PC-3 (cell line): ENCODE measurements at regions not wholly inside any gene's neighbourhood (a gene's known extent, or its start where the extent isn't known, plus 50 kb on each side); places are given as distances from the start of the nearest gene placed in this dataset.

Source experiments
- ATAC-seq: fragments of 200-7000 bp; cut with Tn5 transposase; 2 replicates; pipeline ENCODE4 v1.9.1; 2020; ENCODE audit warnings: mild to moderate bottlenecking, moderate library complexity
- BruUV-seq: library from RNA; stranded (reverse); fragments of 400-500 nt; replicated peaks from 2 replicates; lab custom pipeline; 2021; lab: Mats Ljungman, UMichigan
- CTCF ChIA-PET: fragments of 300-600 bp; sonication (Branson Sonifier 250); formaldehyde crosslinking; loops from one replicate; lab custom pipeline; 2022; ENCODE audit warnings: antibody characterized with exemption; lab: Charles Lee
- POLR2A ChIA-PET: fragments of 300-600 bp; sonication (Branson Sonifier 250); formaldehyde crosslinking; loops from one replicate; lab custom pipeline; 2022; ENCODE audit warnings: antibody characterized with exemption; ENCODE audit not compliant: unreplicated experiment; lab: Charles Lee
- DNase-seq: peaks from one replicate; pipeline ENCODE4 v3.0.0-alpha.2; 2015
- H2AFZ ChIP-seq: fragments of 300-600 bp; sonication (generic); 2 replicates; pipeline ENCODE4 v1.6.0; 2016; ENCODE audit warnings: antibody characterized with exemption, low read length
- H3F3A ChIP-seq: fragments of 300-600 bp; sonication (generic); one replicate; pipeline ENCODE4 v1.6.0; 2017; ENCODE audit warnings: antibody characterized with exemption, low read length, control low read depth, mild to moderate bottlenecking; ENCODE audit not compliant: unreplicated experiment
- H3K27ac ChIP-seq: fragments of 300-600 bp; sonication (generic); 2 replicates; pipeline ENCODE4 v1.5.1; 2016; ENCODE audit warnings: mild to moderate bottlenecking, low read length
- H3K27me3 ChIP-seq: fragments of 300-600 bp; sonication (generic); 2 replicates; pipeline ENCODE4 v1.6.1; 2016; ENCODE audit warnings: low read length, mixed read lengths
- H3K36me3 ChIP-seq: fragments of 300-600 bp; sonication (generic); 2 replicates; pipeline ENCODE4 v1.6.1; 2016; ENCODE audit warnings: low read depth, mixed run types, low read length, mixed read lengths
- H3K4me1 ChIP-seq: fragments of 300-600 bp; sonication (generic); 2 replicates; pipeline ENCODE4 v1.5.1; 2016; ENCODE audit warnings: low read length; ENCODE audit not compliant: insufficient read depth
- H3K4me2 ChIP-seq: fragments of 300-600 bp; sonication (generic); 2 replicates; pipeline ENCODE4 v1.6.0; 2016; ENCODE audit warnings: low read length
- H3K4me3 ChIP-seq: fragments of 300-600 bp; sonication (generic); 2 replicates; pipeline ENCODE4 v1.5.1; 2016; ENCODE audit warnings: mild to moderate bottlenecking, low read length, mixed read lengths
- H3K79me2 ChIP-seq: fragments of 300-600 bp; sonication (generic); 2 replicates; pipeline ENCODE4 v1.6.1; 2017; ENCODE audit warnings: low read length, mixed read lengths
- H3K9ac ChIP-seq: fragments of 300-600 bp; sonication (generic); 2 replicates; pipeline ENCODE4 v1.6.0; 2016; ENCODE audit warnings: mild to moderate bottlenecking, low read length
- H3K9me2 ChIP-seq: fragments of 300-600 bp; sonication (generic); replicated peaks from 2 replicates; pipeline ENCODE4 v1.6.1; 2016; ENCODE audit warnings: mixed run types, low read length, mixed read lengths
- H3K9me3 ChIP-seq: fragments of 300-600 bp; sonication (generic); 2 replicates; pipeline ENCODE4 v1.6.1; 2016; ENCODE audit warnings: low read length, mixed read lengths
- H4K20me1 ChIP-seq: fragments of 300-600 bp; sonication (generic); 2 replicates; pipeline ENCODE4 v1.6.1; 2016; ENCODE audit warnings: low read length, mixed read lengths
- CTCF ChIP-seq: fragments of 300-600 bp; sonication (generic); conservative IDR thresholded peaks from 2 replicates; pipeline ENCODE4 v1.5.1; 2017; ENCODE audit warnings: antibody characterized with exemption, low read depth, mild to moderate bottlenecking, low read length
- EZH2 ChIP-seq: fragments of 300-600 bp; sonication (generic); IDR thresholded peaks from one replicate; pipeline ENCODE4 v1.6.1; 2017; ENCODE audit warnings: antibody characterized with exemption, mild to moderate bottlenecking, low read length; ENCODE audit not compliant: unreplicated experiment
- EZH2phosphoT487 ChIP-seq: fragments of 300-600 bp; sonication (generic); IDR thresholded peaks from 2 replicates; pipeline ENCODE4 v1.6.1; 2018; ENCODE audit warnings: mild to moderate bottlenecking, antibody characterized with exemption, low read length, borderline replicate concordance
- intact Hi-C: fragments of 100-400 bp; cut with micrococcal nuclease; formaldehyde crosslinking; loops from 2 replicates; pipeline ENCODE4 v1.9.0; 2023

GRCh38 chr16:11449716-11450115 lies 104.5 kb downstream of the RMI2 start:
- Histone ChIP-seq H3K4me3 (no peak overlapping the region), H3F3A (no peaks in the 10 kb centered on the region), H3K27me3 (peaks cover 17% of the 10 kb centered on the region; the same call in 1 of the 2 replicates), H3K9me3 (no peaks in the 10 kb centered on the region), H3K9ac (no peak overlapping the region), H4K20me1 (no peaks in the 10 kb centered on the region), H3K27ac (no peak overlapping the region), H3K9me2 (no peaks in the 10 kb centered on the region), H3K4me1 (no peaks in the 10 kb centered on the region), H2AFZ (no peak overlapping the region), H3K79me2 (no peaks in the 10 kb centered on the region), H3K4me2 (no peak overlapping the region), H3K36me3 (no peaks in the 10 kb centered on the region)
- intact Hi-C loops, result no loop called here
- ATAC-seq, result no peak
- no peak for TF ChIP-seq CTCF
- no peak for TF ChIP-seq EZH2
- TF ChIP-seq EZH2phosphoT487, result no peak
- DNase-seq, result no peak
- BruUV-seq, result no TSS peak
- CTCF ChIA-PET, result no interaction called here
- POLR2A ChIA-PET, result no interaction called here

- no peaks in the 10 kb centered on the region for H3K79me2 ChIP-seq
- CTCF ChIA-PET, result no interaction called here
- no peaks in the 10 kb centered on the region for H4K20me1 ChIP-seq
- no peak for ATAC-seq
- POLR2A ChIA-PET, result no interaction called here
- intact Hi-C loops, result no loop called here
- no peaks in the 10 kb centered on the region for H3K9me3 ChIP-seq
- no TSS peak for BruUV-seq
- DNase-seq, result no peak
- H3K27ac ChIP-seq, result no peak overlapping the region
- no peak overlapping the region for H3K4me3 ChIP-seq
- H3K4me2 ChIP-seq, result no peak overlapping the region
- H3K27me3 ChIP-seq, result peaks cover 20% of the 10 kb centered on the region; the same call in 1 of the 2 replicates
- H2AFZ ChIP-seq, result no peak overlapping the region
- H3F3A ChIP-seq, result no peaks in the 10 kb centered on the region
- TF ChIP-seq EZH2 (no peak), CTCF (no peak), EZH2phosphoT487 (no peak)
- H3K9ac ChIP-seq, result no peak overlapping the region
- H3K36me3 ChIP-seq, result no peaks in the 10 kb centered on the region
- H3K9me2 ChIP-seq, result no peaks in the 10 kb centered on the region
- H3K4me1 ChIP-seq, result no peaks in the 10 kb centered on the region
Observed at GRCh38 chr16:11450136-11450535, 104.9 kb downstream of the RMI2 start.

- no peaks in the 10 kb centered on the region for H3K9me3 ChIP-seq
- no peaks in the 10 kb centered on the region for H4K20me1 ChIP-seq
- H3K79me2 ChIP-seq, result no peaks in the 10 kb centered on the region
- no peak overlapping the region for H3K4me3 ChIP-seq
- no peak overlapping the region for H3K27ac ChIP-seq
- BruUV-seq, result no TSS peak
- no peaks in the 10 kb centered on the region for H3F3A ChIP-seq
- intact Hi-C loops, result no loop called here
- no peak overlapping the region for H3K4me2 ChIP-seq
- H2AFZ ChIP-seq, result no peak overlapping the region
- no peak overlapping the region for H3K9ac ChIP-seq
- ChIA-PET POLR2A (no interaction called here), CTCF (no interaction called here)
- peaks cover 20% of the 10 kb centered on the region; the same call in 1 of the 2 replicates for H3K27me3 ChIP-seq
- H3K36me3 ChIP-seq, result no peaks in the 10 kb centered on the region
- no peak for TF ChIP-seq EZH2
- TF ChIP-seq CTCF, result no peak
- no peak for TF ChIP-seq EZH2phosphoT487
- no peak for ATAC-seq
- no peaks in the 10 kb centered on the region for H3K9me2 ChIP-seq
- no peak for DNase-seq
- no peaks in the 10 kb centered on the region for H3K4me1 ChIP-seq
Observed at GRCh38 chr16:11452298-11452697, 107.0 kb downstream of the RMI2 start.
